MV-4-11 (cell line): ENCODE measurements at regions not wholly inside any gene's neighbourhood (a gene's known extent, or its start where the extent isn't known, plus 50 kb on each side); places are given as distances from the start of the nearest gene placed in this dataset.
"Not testable (repeated sequence)": the region's sequence is repeated elsewhere in the genome, so short reads cannot be mapped to it uniquely, and the experiment has no call there.

Experiments
- DNase-seq: peaks from one replicate; lab custom pipeline; 2025; lab: John Stamatoyannopoulos, UW

GRCh38 chr16:86267657-86268056 lies 242.7 kb upstream of the FOXF1 start:
- DNase-seq: not testable (repeated sequence)

DNA sequence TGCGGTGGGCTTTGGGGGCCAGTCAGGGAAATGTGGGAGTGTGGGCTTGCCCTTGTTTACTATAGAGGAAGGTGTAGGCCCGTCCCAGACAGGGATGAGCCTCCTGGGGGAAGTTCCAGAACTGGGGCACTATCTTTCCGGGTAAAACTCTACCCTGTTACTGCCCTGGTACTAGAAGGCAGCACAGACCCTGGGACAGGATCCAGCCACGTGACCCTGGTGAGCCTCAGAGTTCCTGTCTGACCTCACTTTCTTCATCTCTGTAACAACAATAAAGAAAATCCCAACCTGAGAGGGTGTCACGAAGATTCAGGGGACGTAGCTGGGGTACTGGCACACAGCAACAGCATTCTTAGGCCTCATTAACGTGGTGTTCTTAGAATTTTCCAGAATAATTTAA lies 239.6 kb upstream of the FOXF1 start:
- no peak for DNase-seq

- no peak for DNase-seq
These were observed 237.6 kb upstream of the FOXF1 start for GRCh38 chr16:86272744-86273143.

DNA sequence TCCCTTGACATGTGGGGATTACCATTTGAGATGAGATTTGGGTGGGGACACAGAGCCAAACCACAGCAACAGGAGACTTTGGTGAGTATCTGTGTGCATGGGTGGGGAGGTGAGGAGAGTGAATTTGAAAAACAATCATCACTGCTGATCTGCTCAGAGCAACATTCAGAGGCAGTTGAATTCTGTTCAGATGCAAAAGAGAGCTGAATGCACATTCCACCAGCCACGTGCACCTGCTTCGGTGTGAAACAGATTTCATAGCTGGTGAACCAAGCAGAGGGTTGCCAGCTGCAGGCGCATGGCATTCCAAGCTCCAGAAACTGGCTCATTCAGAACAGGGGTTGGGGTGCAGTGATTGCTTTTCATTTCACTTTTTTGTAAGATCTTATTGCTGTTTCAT lies 233.1 kb upstream of the FOXF1 start:
- no peak for DNase-seq

GRCh38 chr16:86277859-86278258 lies 232.5 kb upstream of the FOXF1 start:
- not testable (repeated sequence) for DNase-seq

DNA sequence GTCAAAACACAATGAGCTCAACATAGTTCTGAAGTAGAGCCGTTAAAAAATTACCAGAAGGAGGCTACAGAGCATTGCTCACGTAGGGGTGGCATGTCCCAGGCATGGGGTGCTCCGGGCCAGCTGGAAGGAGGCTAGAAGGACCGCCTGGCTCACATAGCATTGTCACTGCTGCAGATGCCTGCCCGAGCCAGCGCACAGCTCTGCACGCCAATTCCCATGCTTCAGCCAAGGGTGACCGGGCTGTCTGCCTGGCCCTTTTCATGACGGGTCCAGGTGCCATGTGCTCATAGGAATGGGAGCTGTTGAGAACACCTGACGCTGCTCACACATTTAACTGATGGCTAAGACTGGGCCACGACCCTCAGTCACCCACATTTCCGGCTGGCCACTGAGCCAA lies 228.9 kb upstream of the FOXF1 start:
- DNase-seq: no peak

- DNase-seq: no peak
These were observed 226.4 kb upstream of the FOXF1 start for GRCh38 chr16:86283944-86284343.

DNA sequence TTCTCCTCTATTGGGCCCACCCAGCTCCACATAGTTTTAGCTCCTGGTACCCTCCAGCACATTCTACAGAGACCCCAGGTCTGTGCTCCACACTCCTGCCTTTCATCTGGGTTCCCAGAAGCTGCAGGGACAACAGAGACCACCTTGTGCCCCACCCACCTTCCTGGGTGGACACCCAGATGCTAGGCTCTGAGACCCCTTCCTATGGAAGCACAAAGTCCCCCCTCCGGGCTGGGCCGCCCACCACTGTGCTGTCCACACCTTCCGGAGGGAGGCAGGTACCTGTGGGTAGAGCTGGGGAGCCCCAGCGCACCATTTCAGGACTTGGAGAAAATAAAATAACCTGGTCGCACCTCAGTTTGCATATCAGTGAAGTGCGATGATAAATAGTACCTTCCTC lies 224.9 kb upstream of the FOXF1 start:
- no peak for DNase-seq

GRCh38 chr16:86285938-86286921 lies 224.1 kb upstream of the FOXF1 start:
- DNase-seq: no peak

DNA sequence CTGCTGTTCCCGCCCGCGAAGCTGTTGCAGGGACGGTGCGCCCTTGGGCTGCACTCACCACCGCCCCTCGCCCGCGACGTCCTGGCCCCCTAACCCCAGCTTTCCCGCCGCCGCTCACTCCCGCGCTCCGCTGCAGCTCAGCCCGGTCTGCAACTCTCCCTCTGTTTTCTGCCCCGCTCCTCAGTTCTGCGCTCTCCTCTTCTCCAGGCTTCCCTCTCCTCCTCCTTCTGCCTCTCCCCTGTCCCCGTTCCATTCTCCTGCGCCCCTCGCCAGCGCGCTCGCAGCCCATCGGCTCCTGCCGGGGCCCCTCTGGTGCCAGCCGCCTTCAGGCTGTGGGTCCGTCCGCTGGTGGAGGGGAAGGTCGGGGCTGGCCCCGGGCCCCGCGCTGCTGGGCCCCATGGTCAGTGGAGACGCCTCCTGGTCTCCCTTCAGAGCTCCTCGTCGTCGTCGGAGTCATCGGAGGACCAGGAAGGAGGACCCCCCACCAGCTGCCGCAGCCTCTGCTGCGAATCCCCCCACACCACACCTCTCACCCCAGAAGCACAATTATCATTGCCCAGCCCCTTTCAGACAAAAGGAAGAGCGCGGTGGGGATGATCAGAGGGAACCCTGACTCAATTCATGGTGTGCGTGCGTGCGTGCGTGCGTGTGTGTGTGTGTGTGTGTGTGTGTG lies 223.2 kb upstream of the FOXF1 start:
- DNase-seq: no peak

DNA sequence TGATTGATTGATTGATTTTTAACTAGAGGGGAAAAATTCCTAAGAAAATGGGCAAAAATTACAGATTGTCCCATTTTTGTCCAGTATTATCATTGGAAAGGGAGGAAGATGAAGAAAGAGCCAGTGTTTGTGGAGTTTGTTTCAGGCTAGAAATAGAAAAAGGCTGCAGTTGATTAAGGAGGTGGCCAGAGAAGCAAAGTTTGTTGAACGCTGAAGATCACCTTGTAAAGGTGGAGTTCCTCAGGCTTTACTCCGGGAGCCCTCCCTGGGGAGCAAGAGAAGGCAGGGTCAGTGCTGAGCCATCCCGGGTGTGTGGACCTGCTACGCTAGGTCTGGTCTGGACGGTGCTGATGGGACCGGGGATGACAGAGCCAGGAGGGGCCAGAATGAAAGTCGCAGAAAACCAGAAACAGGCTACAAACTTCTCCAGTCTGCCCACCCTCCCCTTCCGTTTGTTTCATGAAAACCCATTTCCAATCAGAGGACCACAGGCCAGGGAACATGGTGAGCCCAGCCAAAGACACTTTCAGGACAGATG lies 222.6 kb upstream of the FOXF1 start:
- DNase-seq: no peak

- DNase-seq: no peak
These were observed 221.5 kb upstream of the FOXF1 start for GRCh38 chr16:86288716-86289294.

- DNase-seq: no peak
These were observed 221.0 kb upstream of the FOXF1 start for GRCh38 chr16:86289304-86289703.

- no peak for DNase-seq
These were observed 220.4 kb upstream of the FOXF1 start for GRCh38 chr16:86289907-86290306.

GRCh38 chr16:86291491-86291890 lies 218.8 kb upstream of the FOXF1 start:
- DNase-seq: no peak

DNA sequence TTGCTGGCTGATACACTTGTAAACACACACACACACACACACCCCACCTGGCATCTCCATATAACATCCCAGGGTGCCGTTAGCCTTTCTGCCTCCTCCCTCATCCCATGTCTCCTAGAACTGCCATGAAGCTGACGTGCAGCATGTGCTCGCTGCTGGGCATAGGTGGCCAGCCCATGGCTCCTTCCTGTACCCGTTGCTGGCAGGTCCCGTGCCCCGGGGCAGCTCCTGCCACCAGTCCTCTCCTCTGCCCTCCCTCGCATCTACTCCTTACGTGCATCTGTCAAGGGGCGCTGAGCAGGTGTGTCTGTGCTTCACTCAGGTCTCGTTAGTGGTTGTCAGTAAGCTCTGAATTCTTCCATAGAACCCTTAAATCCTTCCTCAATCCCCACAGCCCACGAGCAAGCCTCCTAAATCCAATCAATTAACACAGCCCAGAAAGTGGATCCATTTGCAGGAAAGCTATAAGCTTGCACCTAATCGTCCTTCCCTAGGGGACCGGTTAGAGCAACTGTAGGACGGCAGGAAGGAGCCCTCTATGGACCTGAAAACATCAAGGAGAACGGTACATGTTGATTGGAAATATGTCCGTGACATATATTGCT lies 218.1 kb upstream of the FOXF1 start:
- no peak for DNase-seq

GRCh38 chr16:86292942-86293341 lies 217.4 kb upstream of the FOXF1 start:
- no peak for DNase-seq

- DNase-seq: no peak
These were observed 216.4 kb upstream of the FOXF1 start for GRCh38 chr16:86293906-86294305.

DNA sequence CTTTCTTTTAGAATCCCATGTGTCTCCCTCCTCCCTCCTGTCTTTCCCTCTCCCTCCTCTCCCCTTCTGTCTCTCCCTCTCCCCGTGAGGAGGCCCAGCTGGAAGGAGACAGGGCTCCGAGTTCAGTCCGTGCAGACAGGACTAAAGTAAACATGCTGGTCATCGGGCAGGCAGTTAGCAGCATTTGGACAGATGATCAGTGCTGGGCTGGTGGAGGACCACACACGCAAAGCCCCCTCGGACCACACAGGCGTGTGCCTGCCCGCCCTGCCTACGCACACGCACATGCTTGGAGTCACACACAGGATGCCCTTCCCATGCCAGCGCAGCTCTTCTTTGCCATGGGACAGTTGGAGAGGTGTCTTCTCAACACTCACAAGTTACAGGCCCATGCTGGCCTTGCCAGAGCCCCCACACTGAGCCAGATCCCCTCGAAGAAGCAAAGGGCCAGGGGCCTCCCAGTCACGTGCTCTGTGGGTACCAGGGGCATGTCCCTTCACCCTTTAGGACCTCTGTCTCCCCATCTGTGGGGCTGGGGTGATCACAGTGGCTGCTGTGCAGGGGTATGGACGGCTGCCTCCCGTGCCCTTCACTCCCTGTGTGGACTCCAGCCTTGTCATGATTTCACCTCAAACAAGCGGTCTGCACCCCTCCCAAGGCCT lies 215.7 kb upstream of the FOXF1 start:
- DNase-seq: no peak

DNA sequence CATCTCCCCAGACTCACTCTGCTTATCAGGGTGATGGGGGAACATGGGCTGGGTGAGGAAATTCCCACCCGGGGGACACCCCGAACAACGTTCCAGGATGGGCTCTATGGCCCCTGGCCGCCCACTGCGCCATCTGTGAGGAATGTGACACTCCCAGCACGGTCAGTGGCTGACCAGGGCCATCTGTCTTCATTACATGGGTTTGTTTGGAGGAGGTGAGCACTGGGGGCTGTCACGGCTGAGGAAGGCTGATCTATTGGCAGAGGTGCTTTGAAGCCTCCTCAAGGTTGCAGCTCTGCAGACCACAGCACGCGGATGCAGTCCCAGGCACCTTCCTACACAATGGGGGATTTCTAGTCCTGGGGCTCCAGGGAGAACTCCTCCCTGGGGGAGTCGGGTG lies 214.1 kb upstream of the FOXF1 start:
- no peak for DNase-seq

DNA sequence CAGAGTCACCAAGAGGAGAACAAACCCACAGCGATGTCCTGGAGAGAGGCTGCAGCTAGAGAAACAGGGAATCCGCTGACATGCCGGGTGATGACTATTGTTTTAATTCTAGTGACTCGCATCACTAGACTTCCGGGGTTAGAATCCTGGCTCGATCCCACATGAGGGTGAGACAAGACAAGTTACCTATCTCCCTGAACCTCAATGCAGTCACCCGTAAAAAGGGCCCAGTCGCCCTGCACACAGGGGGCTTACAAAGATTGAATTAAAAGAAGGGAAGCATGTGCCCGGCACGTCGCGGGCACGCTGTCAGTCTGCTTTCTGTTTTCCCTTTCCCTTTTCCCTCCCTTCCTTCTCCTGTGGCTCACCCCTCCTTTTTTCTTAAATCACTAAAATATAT lies 212.9 kb upstream of the FOXF1 start:
- no peak for DNase-seq
